GM12873 (cell line): ENCODE measurements at regions not wholly inside any gene's neighbourhood (a gene's known extent, or its start where the extent isn't known, plus 50 kb on each side); places are given as distances from the start of the nearest gene placed in this dataset.

ENCODE experiments used
- CTCF ChIP-seq: IDR thresholded peaks from 2 replicates; pipeline ENCODE4 v1.5.1; 2012; ENCODE audit warnings: low read depth, mild to moderate bottlenecking, moderate library complexity, low read length, control low read depth; ENCODE audit not compliant: insufficient read depth; ENCODE audit errors: missing control alignments

- no peak for TF ChIP-seq CTCF
Observed at GRCh38 chr2:239897596-239898235, 127.4 kb downstream of the NDUFA10 start.

GRCh38 chr2:239896075-239896474 lies 129.1 kb downstream of the NDUFA10 start:
- TF ChIP-seq CTCF, result no peak

DNA sequence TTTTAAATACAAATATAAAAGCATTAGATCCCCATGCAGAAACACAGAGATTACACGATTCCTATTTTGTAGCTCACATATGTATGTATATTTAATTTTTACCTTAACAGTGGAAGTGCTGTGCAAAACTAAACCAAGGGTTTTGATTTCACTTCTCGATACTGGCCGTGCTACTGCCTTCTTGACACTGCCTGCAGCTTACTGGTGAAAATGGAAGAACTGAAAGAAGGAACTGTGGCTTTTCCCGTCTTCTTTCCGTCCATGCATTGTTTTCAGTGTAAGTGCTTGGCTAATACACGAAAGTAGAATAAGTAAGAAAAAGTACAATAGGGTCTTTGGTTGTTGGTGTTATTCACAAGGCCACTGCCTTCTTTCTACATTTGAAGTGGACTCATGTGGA lies 129.5 kb downstream of the NDUFA10 start:
- TF ChIP-seq CTCF, result no peak

DNA sequence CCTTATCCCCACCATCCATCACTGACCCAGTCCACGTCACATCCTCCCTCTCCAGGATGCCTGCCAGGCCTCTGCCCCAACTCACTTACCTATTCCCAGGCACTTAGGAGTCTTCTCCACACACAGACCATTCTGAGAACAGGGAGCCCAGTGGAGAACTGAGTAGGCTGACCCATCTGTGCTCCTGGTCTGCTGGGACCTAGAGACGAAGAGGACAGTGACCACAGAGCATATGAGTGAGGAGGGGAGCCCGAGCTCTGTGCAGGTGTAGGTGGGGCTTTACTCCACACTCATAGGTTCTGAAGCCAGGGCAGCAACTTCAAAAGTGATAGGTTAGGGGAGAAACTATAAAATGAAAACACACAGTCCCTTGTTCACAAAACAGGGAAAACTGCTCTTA lies 130.0 kb downstream of the NDUFA10 start:
- TF ChIP-seq CTCF, result no peak

GRCh38 chr2:239894276-239894675 lies 130.9 kb downstream of the NDUFA10 start:
- TF ChIP-seq CTCF, result no peak

DNA sequence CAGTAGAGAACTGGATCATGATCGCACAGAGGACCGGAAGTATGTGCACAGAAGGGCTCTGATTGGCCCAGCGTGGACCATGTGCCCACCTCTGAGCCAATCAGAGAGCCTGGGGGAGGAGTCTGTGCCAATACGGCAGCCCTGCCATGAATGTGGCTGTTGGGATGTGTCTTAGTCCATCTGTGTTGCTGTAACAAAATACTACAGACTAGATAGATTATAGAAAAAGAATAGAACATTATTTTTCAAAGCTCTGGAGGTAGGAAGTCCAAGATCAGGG lies 132.0 kb downstream of the NDUFA10 start:
- TF ChIP-seq CTCF, result no peak

GRCh38 chr2:239892441-239893235 lies 132.5 kb downstream of the NDUFA10 start:
- no peak for TF ChIP-seq CTCF
